Epithelial cell of esophagus (primary cell): ENCODE measurements at regions not wholly inside any gene's neighbourhood (a gene's known extent, or its start where the extent isn't known, plus 50 kb on each side); places are given as distances from the start of the nearest gene placed in this dataset.

Source experiments
- DNase-seq: peaks from one replicate; pipeline ENCODE4 v3.0.0; 2010; ENCODE audit warnings: low read depth
- H3K4me3 ChIP-seq: 2 replicates; pipeline ENCODE4 v1.5.1; 2011; ENCODE audit warnings: mild to moderate bottlenecking, low read length, control low read depth
- CTCF ChIP-seq: IDR thresholded peaks from 2 replicates; pipeline ENCODE4 v1.5.1; 2011; ENCODE audit warnings: low read depth, mild to moderate bottlenecking, low read length, control low read depth, inconsistent platforms; ENCODE audit not compliant: insufficient read depth; ENCODE audit errors: missing control alignments

GRCh38 chr10:21052709-21053104, 155.6 kb upstream of the NEBL start:
- DNase-seq: no peak
- no peak for TF ChIP-seq CTCF
- H3K4me3 ChIP-seq: no peak overlapping the region

- H3K4me3 ChIP-seq: no peak overlapping the region
- no peak for TF ChIP-seq CTCF
- no peak for DNase-seq
Observed at GRCh38 chr10:21052072-21052708, 155.1 kb upstream of the NEBL start.

GRCh38 chr10:21049482-21049881, 152.4 kb upstream of the NEBL start:
- no peak for DNase-seq
- H3K4me3 ChIP-seq: no peak overlapping the region
- TF ChIP-seq CTCF: no peak

- DNase-seq: peak; percentile 53
- no peak for TF ChIP-seq CTCF
- no peak overlapping the region for H3K4me3 ChIP-seq
Observed at GRCh38 chr10:21048068-21048467, 151.0 kb upstream of the NEBL start.

- TF ChIP-seq CTCF: no peak
- no peak for DNase-seq
Observed at GRCh38 chr10:21047511-21047910, 150.4 kb upstream of the NEBL start.

GRCh38 chr10:21047096-21047495, 150.0 kb upstream of the NEBL start:
- peak; percentile 26 for DNase-seq
- H3K4me3 ChIP-seq: no peak overlapping the region
- no peak for TF ChIP-seq CTCF

More at GRCh38 chr10:21047511-21047910, 150.4 kb upstream of the NEBL start:
- no peak overlapping the region for H3K4me3 ChIP-seq

GRCh38 chr10:21043044-21043443, 145.9 kb upstream of the NEBL start:
- no peak for TF ChIP-seq CTCF
- H3K4me3 ChIP-seq: no peak overlapping the region
- DNase-seq: no peak
